Activated CD8-positive, alpha-beta memory T cell treated with anti-CD3 and anti-CD28 coated beads, Interleukin-2, amount 50 U/mL, for 24 hours (primary cell): ENCODE measurements at regions not wholly inside any gene's neighbourhood (a gene's known extent, or its start where the extent isn't known, plus 50 kb on each side); places are given as distances from the start of the nearest gene placed in this dataset.

Source experiments
- DNase-seq: peaks from one replicate; pipeline ENCODE4 v3.0.0-alpha.2; 2020; ENCODE audit errors: extremely low read depth

GRCh38 chr2:14342313-14342712 is 290.2 kb upstream of the LRATD1 start:
- DNase-seq: no peak

GRCh38 chr2:14344355-14344754 is 288.2 kb upstream of the LRATD1 start:
- no peak for DNase-seq

DNA sequence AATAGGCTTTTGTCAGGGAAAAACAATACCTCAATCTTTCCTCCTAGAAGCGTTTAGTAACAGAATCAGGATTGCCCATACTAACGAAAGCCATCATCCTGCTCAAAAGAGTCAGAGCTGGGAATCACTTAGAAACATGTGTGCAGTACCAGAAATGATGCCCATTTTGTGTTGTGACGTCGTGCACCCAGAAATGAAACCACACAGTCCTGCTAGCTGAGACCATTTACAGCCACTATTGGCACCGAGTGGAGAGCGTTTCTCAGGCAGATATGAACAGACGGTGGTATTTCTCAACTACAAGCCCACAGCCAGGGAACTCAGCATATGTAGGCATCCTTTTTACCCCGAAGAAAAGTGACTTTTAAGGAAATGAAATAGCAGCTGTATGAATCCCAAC is 284.3 kb upstream of the LRATD1 start:
- DNase-seq: no peak

DNA sequence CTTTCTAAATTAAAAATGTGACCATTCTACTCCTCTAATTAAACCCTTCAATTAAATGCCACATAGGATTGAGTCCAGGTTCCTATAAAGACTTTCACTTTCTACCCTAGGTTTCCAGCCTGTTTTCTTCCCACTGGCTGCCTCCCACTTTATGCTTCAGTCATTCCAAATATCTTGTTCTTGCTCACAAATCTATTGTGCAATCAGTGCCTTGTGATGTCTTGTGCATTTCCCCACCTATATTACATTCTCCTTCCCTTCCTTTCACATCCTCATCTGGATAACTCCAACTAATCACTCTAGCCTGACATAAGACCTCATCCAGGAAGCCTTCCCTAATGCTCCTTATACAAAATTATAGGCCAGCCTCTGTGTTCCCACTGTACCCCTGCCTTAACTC is 281.7 kb upstream of the LRATD1 start:
- no peak for DNase-seq

DNA sequence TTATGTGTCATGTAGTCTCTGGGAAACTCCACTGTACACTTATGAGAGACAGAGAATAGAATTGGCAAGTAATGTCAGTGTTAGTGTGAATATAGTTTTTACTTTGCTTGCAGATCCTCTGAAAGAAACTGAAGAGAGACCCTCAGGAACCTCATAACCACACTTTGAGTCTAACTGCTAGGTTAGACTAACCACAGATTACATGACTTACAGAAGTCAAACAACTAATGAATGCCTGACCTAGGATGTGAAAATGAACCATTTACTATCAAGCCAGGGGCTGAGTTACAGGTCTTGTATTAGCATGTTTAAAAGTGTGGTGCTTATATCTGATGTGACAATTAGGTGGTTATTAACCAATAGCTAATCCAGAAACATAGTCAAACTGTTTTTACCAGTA is 280.4 kb upstream of the LRATD1 start:
- DNase-seq: no peak

DNA sequence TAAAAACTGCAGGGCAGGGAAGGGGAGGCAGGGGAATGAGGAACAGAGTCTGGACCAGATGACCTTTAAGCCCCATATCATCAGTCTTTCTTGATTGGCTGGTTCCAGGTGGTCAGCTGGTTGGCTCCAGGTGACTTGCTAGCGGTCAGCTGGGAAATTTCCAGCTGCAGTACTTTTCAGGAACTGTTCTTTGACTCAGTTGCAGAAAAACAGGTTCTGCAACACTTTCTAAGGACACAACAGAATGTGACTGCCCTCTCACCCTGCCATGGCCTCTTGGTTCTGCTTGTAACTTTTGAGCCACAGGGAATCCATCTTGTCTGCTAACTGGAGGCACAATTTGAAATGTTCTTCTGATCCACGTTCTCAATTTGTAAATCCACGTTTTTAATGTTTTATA is 278.3 kb upstream of the LRATD1 start:
- DNase-seq: no peak

DNA sequence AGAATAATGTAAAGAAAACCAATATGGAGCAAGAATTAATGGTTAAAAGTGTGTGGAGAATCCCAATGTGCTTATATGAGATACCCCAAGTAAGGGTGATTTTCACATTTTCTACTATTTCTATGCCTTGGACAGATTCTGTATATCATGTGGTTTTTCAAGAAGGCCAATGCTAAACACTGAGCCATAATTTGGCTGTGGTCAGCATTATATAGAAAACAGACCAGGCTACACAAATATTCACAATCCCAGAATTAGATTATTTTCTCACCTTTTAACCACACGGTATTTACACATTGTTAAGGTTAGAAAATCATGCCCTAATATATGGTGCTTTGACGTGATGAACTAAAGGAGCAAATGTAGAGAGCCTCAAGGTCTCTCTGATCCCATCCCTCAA is 277.4 kb upstream of the LRATD1 start:
- DNase-seq: no peak

DNA sequence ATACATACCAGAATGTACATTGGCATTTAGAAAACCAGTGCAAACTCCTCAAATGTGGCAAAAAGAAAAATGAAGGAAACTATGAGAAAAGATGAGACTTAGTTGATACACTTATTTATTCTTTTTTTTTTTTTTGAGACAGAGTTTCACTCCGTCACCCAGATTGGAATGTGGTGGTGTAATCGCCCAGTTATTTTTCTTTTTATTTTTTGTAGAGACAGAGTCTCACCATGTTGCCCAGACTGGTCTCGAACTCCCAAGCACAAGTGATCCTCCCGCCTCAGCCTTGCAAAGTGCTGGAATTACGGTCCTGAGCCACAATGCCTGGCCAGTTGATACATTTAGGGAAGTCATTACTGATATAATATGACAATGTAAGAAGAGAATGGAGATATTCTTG is 274.2 kb upstream of the LRATD1 start:
- DNase-seq: no peak

DNA sequence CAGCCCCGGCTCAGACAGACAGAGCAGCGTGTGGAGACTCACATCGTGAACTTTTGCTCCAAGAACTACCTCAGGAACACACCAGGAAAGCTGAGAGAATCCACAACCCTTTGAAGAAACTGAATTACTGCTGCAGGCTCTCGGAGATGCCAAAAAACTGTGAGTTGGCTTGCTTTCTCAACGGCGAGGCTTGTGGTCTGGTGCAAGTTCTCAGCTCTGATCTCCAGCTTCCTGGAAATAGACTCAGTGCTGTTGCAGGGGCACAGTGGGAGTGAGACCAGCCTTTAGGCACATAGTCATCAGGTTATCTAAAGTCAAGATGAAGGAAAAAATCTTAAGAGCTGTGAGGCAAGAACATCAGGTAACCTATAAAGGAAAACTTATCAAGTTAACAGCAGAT is 273.7 kb upstream of the LRATD1 start:
- DNase-seq: no peak

- DNase-seq: no peak
Measured at GRCh38 chr2:14363137-14363536, 269.4 kb upstream of the LRATD1 start.

- no peak for DNase-seq
Measured at GRCh38 chr2:14363976-14364375, 268.5 kb upstream of the LRATD1 start.

GRCh38 chr2:14364471-14364870 is 268.0 kb upstream of the LRATD1 start:
- no peak for DNase-seq

DNA sequence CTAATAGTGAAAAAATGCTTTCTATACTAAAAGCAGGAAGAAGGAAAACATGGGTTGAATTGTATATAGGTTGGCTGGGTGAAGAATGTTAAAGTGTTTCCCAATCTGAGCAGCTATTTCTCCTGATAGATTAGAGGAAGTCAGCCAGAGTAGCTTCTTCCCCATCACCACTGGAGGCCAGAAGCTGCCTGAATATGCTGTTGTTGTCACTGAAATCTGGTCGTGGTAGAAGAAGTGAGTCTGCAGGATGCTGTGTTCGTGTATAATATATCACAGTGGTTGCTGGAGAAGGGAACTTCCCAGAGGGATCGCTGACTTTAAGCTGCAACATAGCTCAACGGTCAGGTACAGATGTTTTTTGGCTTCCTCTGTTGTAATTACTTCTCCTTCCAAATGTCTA is 247.5 kb upstream of the LRATD1 start:
- no peak for DNase-seq

DNA sequence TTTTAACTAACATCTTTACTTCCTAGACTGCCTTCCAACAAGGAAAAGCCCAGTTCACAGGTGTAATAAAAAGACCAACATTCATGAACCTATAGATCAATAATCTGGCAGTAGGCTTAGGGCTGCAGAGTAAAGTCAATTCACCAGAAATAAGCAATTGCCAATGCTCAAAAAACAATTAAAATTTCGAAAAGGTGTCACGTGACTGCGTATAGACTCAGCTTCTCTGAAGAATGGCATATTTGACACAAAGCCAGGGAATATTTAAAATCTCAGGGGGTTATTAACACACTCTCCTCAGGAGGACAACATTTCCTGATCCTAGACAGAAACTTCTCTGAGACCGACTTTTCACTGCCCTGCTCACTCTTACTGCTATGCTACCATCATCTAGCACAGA is 245.2 kb upstream of the LRATD1 start:
- no peak for DNase-seq

DNA sequence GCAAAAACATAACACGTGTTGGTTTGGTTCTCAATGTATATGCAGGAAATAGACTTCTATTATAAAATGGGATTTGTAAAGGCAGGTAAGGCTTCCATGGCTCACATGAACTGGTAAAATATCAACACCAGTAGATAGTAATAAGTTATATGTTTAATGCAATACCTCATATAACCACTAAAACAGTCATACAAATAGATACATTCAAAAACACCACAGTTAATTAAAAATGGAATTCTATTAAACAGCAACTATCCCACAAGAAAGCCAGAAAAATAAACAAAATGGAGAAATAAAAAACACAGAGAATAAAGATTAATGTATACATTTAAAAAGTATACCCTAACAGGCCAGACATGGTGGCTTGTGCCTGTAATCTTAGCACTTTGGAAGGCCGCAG is 243.8 kb upstream of the LRATD1 start:
- DNase-seq: no peak

DNA sequence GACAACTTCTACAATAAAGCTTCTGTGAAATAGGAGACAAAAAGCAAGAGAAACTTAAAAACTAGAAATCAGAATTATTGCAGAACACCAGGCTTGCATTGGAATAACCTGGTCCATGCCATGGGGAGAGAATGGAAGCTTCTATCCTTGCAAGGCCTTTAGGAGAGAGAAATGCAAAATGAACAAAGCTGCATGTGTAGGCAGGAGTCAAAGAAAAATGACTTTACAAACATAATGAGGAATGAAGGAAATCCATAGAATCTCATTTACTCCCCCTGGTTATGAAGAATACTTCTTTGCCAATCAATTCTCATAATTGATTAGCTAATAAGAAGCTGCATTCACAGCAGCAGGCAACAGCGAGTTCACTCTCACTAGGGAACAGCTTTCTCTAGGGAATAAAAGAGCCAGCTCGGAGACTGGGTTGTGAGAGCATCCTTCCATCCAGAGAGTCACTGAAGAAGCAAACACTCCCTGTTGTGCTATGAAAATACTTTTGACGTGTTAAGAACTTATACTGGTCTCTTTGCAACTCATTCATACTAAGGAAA is 235.9 kb upstream of the LRATD1 start:
- DNase-seq: no peak

- no peak for DNase-seq
Measured at GRCh38 chr2:14398641-14399040, 233.9 kb upstream of the LRATD1 start.

DNA sequence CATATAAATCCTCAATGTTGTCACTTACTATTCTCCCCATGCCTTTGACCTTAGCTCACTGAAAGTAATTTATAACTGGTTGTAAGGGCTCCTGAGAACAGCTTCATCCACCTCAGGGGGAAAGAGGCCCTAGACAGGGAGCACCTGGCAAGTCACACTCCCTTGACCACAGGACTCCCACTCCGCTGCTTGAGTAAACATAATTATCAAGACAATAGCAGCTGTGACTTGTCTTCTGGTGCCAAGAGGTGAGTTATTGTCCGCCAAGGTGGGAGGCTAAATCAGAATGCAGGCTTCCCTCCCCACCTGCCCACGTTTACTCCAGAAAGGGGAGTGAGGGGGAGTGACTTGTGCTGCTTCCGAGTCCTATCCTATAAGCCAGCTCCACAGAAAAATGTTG is 230.6 kb upstream of the LRATD1 start:
- no peak for DNase-seq

DNA sequence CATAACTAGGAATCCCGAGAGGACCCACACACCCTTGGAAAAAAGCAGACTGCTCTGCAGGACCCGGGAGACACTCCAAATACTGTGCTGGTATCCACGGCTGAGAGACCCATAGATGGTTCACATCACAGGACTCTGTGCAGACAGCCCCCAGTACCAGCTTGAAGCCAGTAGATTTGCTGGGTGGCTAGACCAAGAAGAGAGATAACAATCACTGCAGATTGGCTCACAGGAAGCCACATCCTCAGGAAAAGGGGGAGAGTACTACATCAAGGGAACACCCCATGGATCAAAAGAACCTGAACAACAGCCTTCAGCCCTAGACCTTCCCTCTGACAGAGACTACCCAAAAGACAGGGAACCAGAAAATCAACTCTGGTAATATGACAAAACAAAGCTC is 223.8 kb upstream of the LRATD1 start:
- no peak for DNase-seq

DNA sequence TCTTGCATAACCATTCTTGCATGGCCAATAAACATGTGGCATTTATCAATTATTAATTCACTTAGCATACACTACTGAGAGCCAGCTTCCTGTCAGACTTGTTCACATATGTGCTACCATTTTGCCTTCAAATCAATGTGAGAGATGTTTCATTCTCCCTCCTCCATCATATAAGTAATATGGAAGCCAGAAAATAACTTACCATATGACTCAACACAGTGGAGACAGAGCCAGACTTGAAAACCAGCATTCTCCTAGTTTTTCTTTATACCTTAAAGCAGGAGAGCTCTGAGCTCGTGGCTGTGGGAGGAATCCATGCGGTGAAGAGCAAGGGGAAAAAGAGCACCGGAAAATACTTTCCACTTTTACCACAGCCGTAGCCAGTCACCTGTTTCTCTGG is 215.0 kb upstream of the LRATD1 start:
- DNase-seq: no peak

- DNase-seq: no peak
Measured at GRCh38 chr2:14418115-14418514, 214.4 kb upstream of the LRATD1 start.

DNA sequence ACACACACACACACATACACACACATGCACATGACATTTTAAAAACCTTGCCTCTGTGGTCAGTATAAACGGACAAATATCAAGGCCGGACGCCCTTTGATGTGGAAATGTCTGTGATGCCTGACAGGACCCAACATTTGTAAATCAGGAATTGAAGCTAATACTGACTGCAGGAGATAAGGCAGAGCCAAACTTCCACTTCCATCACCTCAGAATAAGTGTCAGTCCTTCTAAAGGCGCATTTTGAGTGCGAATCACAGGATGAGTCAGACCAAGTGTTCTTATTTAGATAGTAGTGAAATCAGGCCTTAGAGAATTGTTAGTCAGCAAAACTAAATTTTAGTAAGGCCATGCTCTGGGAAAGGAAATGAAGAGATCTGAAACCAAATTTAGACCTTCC is 211.7 kb upstream of the LRATD1 start:
- no peak for DNase-seq

DNA sequence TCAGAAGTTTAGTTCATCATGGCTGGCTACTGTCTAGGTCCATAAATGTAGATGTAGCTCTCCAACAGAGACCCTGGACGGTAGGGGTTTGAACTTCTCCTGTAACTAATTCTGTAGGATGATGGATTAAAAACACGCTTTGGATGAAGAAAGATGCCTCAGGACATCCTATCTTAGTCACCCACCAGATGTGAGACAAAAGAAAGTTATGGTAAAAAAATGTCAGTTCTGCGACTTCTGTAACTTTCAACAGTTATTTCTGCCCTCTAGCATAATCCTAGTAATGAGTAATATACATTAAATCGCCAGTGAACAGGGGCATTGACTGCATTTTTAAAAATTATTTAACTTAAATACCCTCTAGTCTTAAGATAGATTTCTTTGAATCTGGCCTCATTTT is 210.1 kb upstream of the LRATD1 start:
- no peak for DNase-seq

DNA sequence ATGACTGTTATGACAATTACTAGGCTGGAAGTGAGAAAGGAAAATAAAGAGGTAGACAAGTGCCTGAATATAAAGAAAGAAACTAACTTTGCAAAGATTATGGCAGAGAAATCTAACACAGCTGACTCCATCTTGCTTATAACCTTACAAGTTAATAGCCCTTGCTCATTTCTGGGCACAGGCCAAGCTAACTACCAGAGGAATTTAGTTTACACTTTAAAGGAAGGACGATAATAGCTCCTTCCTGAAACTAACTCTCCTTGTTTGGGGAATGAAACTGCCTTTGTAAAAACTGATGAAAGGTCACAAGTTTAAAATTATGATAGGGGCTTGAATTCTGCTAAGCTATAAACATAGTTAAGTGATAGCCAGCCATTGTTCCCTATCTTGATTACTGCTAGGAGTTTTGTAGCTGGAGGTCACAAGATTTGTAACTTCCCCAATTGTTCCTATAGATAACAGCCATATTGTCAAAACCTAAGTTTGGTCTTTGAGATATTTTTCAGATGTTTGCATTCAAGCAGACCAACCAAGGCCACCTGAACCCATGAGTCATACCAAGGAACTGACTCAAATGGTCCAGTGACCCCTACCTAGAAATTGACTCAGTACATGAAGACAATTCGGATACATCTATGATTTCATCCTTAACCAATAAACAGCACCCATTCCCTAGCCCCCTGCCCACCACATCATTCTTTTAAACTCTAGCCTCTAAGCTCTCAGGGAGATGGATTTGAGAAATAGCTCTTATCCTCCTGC is 209.2 kb upstream of the LRATD1 start:
- no peak for DNase-seq
